K562 (cell line): ENCODE measurements at regions not wholly inside any gene's neighbourhood (a gene's known extent, or its start where the extent isn't known, plus 50 kb on each side); places are given as distances from the start of the nearest gene placed in this dataset.
A peak's percentile ranks its signal among the peaks of the same experiment; 100 is the strongest.
"Not testable (repeated sequence)": the region's sequence is repeated elsewhere in the genome, so short reads cannot be mapped to it uniquely, and the experiment has no call there.

Source experiments
- ATAC-seq: fragments of 200-7000 bp; cut with Tn5 transposase; 3 replicates; pipeline ENCODE4 v1.9.1; 2020; ENCODE audit warnings: moderate library complexity
- BruUV-seq: library from RNA; stranded (reverse); fragments of 400-500 nt; replicated peaks from 2 replicates; lab custom pipeline; 2021; lab: Mats Ljungman, UMichigan
- CTCF ChIA-PET: fragments of 300-600 bp; formaldehyde crosslinking; extraction: SDS; loops from one replicate; lab custom pipeline; 2021; ENCODE audit warnings: low intra/inter-chr PET ratio; lab: Yijun Ruan, JAX
- POLR2A ChIA-PET: fragments of 300-600, 350-650 bp; sonication (Branson Sonifier 250); formaldehyde crosslinking; extraction: SDS; loops from one replicate; lab custom pipeline; 2021; ENCODE audit warnings: antibody characterized with exemption, inconsistent platforms; lab: Yijun Ruan, JAX
- DNase-seq, 4 experiments: peaks; one replicate each; pipeline versions ENCODE4 v3.0.0 to v3.0.0-alpha.2; 2011 to 2018; ENCODE audit warnings: low spot score in 3 of 4, mixed read lengths in 3 of 4; ENCODE audit errors: extremely low read depth in 1 of 4
- FAIRE-seq: peaks from 2 replicates; lab custom pipeline; 2011; peaks lifted over from hg19 to GRCh38; lab: Jason Lieb, UNC
- H2AFZ ChIP-seq: 2 replicates; pipeline ENCODE4 v1.6.0; 2011; ENCODE audit warnings: low read depth, low read length, control low read depth, inconsistent platforms
- H3K27ac ChIP-seq: fragments of 200-600 bp; 3 replicates; pipeline ENCODE4 v1.8.0; 2011; ENCODE audit warnings: low read depth, mild to moderate bottlenecking, control low read depth, inconsistent platforms, low read length, moderate library complexity, mixed read lengths; ENCODE audit errors: extremely low read depth
- H3K27me3 ChIP-seq, 2 experiments: fragments of 300-600 bp in 1 of 2; 2 replicates in 1 of 2; 3 replicates in 1 of 2; pipeline versions ENCODE4 v1.6.0 to v1.8.0; 2011; ENCODE audit warnings: inconsistent platforms in 2 of 2, low read length in 2 of 2, mild to moderate bottlenecking in 1 of 2, mixed read lengths in 1 of 2, moderate library complexity in 1 of 2; ENCODE audit not compliant: control insufficient read depth in 2 of 2, insufficient read depth in 2 of 2
- H3K36me3 ChIP-seq: fragments of 300-600 bp; 3 replicates; pipeline ENCODE4 v1.8.0; 2011; ENCODE audit warnings: mild to moderate bottlenecking, low read length, inconsistent platforms; ENCODE audit not compliant: control insufficient read depth, insufficient read depth
- H3K4me1 ChIP-seq, 2 experiments: fragments of 200-600 bp in 1 of 2; replicated peaks in 1 of 2; 2 replicates in 1 of 2; 3 replicates in 1 of 2; pipeline versions ENCODE4 v1.5.1 to v1.8.0; 2011; ENCODE audit warnings: inconsistent platforms in 2 of 2, low read length in 2 of 2, mild to moderate bottlenecking in 1 of 2, mixed read lengths in 1 of 2, moderate library complexity in 1 of 2; ENCODE audit not compliant: control insufficient read depth in 2 of 2, insufficient read depth in 2 of 2
- H3K4me2 ChIP-seq: 2 replicates; pipeline ENCODE4 v1.6.1; 2011; ENCODE audit warnings: low read length, control low read depth, inconsistent platforms, mixed read lengths; ENCODE audit not compliant: insufficient read depth
- H3K4me3 ChIP-seq: fragments of 200-600 bp; sonication (generic), shearing (Covaris generic); 2 replicates; pipeline ENCODE4 v1.5.1; 2016; ENCODE audit warnings: control low read depth, inconsistent platforms
- H3K79me2 ChIP-seq: fragments of 200-600 bp; 3 replicates; pipeline ENCODE4 v1.8.0; 2011; ENCODE audit warnings: low read length, inconsistent platforms; ENCODE audit not compliant: control insufficient read depth, insufficient read depth
- H3K9ac ChIP-seq, 2 experiments: 2 replicates each; pipeline versions ENCODE4 v1.6.0 to v1.6.1; 2011; ENCODE audit warnings: low read depth in 2 of 2, low read length in 2 of 2, control low read depth in 1 of 2, inconsistent platforms in 1 of 2, mild to moderate bottlenecking in 1 of 2, mixed read lengths in 1 of 2; ENCODE audit not compliant: insufficient read depth in 1 of 2
- H3K9me1 ChIP-seq: one replicate; pipeline ENCODE4 v1.6.0; 2011; ENCODE audit warnings: inconsistent platforms, mild to moderate bottlenecking, low read length, moderate library complexity; ENCODE audit not compliant: control insufficient read depth, insufficient read depth
- H3K9me3 ChIP-seq: replicated peaks from 2 replicates; pipeline ENCODE4 v1.5.1; 2011; ENCODE audit warnings: low read depth, low read length, inconsistent platforms; ENCODE audit not compliant: control insufficient read depth, insufficient read depth
- H4K20me1 ChIP-seq: replicated peaks from 2 replicates; pipeline ENCODE4 v1.6.1; 2011; ENCODE audit warnings: low read length, inconsistent platforms, mixed read lengths; ENCODE audit not compliant: control insufficient read depth, insufficient read depth
- ARID1B ChIP-seq: fragments of 450-650 bp; IDR thresholded peaks from 2 replicates; pipeline ENCODE4 v1.6.1; 2016; ENCODE audit warnings: antibody characterized with exemption, mild to moderate bottlenecking, inconsistent platforms
- CBFA2T3 ChIP-seq: fragments of 450-650 bp; IDR thresholded peaks from 2 replicates; pipeline ENCODE4 v1.6.1; 2017
- CC2D1A ChIP-seq: fragments of 450-650 bp; IDR thresholded peaks from 2 replicates; pipeline ENCODE4 v1.6.1; 2017; ENCODE audit warnings: mild to moderate bottlenecking
- CTBP1 ChIP-seq: fragments of 450-650 bp; IDR thresholded peaks from 2 replicates; pipeline ENCODE4 v1.6.1; 2016; ENCODE audit warnings: borderline replicate concordance
- CXXC5 ChIP-seq: fragments of 250-450 bp; sonication (Bioruptor Pico); IDR thresholded peaks from 2 replicates; pipeline ENCODE4 v1.8.0; 2022; ENCODE audit warnings: inconsistent platforms, mild to moderate bottlenecking, moderate library complexity
- DPF2 ChIP-seq: fragments of 450-650 bp; IDR thresholded peaks from 2 replicates; pipeline ENCODE4 v1.6.1; 2016
- EP300 ChIP-seq: IDR thresholded peaks from 2 replicates; pipeline ENCODE4 v1.6.1; 2012; ENCODE audit warnings: low read length, improper control_type of control experiment
- ESRRA ChIP-seq: fragments of 450-650 bp; IDR thresholded peaks from 2 replicates; pipeline ENCODE4 v1.6.1; 2014; ENCODE audit warnings: low read depth, mild to moderate bottlenecking, moderate library complexity, borderline replicate concordance
- FOXM1 ChIP-seq, 2 experiments: fragments of 450-650 bp in 1 of 2; sonication (generic) in 1 of 2; formaldehyde crosslinking in 1 of 2; IDR thresholded peaks; 2 replicates each; pipeline versions ENCODE4 v1.6.1 to v1.9.0; 2017 to 2022; ENCODE audit warnings: low read depth in 2 of 2, mild to moderate bottlenecking in 2 of 2, missing genetic modification reagents in 1 of 2, moderate library complexity in 1 of 2
- KDM1A ChIP-seq, 2 experiments: fragments of 450-650 bp; IDR thresholded peaks; 2 replicates each; pipeline ENCODE4 v1.6.1; 2016; ENCODE audit warnings: mild to moderate bottlenecking in 2 of 2
- KLF16 ChIP-seq: IDR thresholded peaks from 2 replicates; pipeline ENCODE4 v1.6.1; 2016; ENCODE audit warnings: antibody characterized with exemption
- NCOA1 ChIP-seq: fragments of 450-650 bp; IDR thresholded peaks from 2 replicates; pipeline ENCODE4 v1.6.1; 2016; ENCODE audit warnings: low read depth
- NCOR1 ChIP-seq: fragments of 450-650 bp; IDR thresholded peaks from 2 replicates; pipeline ENCODE4 v1.6.1; 2016; ENCODE audit warnings: mild to moderate bottlenecking, moderate library complexity
- NFE2 ChIP-seq: IDR thresholded peaks from 2 replicates; pipeline ENCODE4 v1.6.1; 2014; ENCODE audit warnings: antibody characterized with exemption, low read depth
- NFIC ChIP-seq: fragments of 450-650 bp; IDR thresholded peaks from 2 replicates; pipeline ENCODE4 v1.6.1; 2017; ENCODE audit warnings: mild to moderate bottlenecking, inconsistent platforms
- NR2C1 ChIP-seq, 2 experiments: fragments of 450-650 bp; IDR thresholded peaks; 2 replicates each; pipeline ENCODE4 v1.6.1; 2017; ENCODE audit warnings: mild to moderate bottlenecking in 2 of 2, antibody characterized with exemption in 1 of 2, inconsistent platforms in 1 of 2, missing compliant biosample characterization in 1 of 2, missing genetic modification characterization in 1 of 2
- RCOR1 ChIP-seq, 2 experiments: IDR thresholded peaks; 2 replicates each; pipeline ENCODE4 v1.6.1; 2012; ENCODE audit warnings: low read depth in 2 of 2, low read length in 2 of 2, borderline replicate concordance in 1 of 2, improper control_type of control experiment in 1 of 2
- RNF2 ChIP-seq: sonication (generic); IDR thresholded peaks from 2 replicates; pipeline ENCODE4 v1.6.1; 2016
- SMAD4 ChIP-seq: fragments of 250-450 bp; sonication (Bioruptor Pico); conservative IDR thresholded peaks from 2 replicates; pipeline ENCODE4 v1.8.0; 2021; ENCODE audit warnings: inconsistent platforms, mild to moderate bottlenecking, moderate library complexity
- SMARCA4 ChIP-seq: fragments of 450-650 bp; IDR thresholded peaks from 2 replicates; pipeline ENCODE4 v1.6.1; 2016
- SMARCC2 ChIP-seq: fragments of 450-650 bp; IDR thresholded peaks from 2 replicates; pipeline ENCODE4 v1.6.1; 2017; ENCODE audit warnings: antibody characterized with exemption, moderate library complexity, mild to moderate bottlenecking, low read depth
- SMARCE1 ChIP-seq: fragments of 450-650 bp; IDR thresholded peaks from 2 replicates; pipeline ENCODE4 v1.7.1; 2016; ENCODE audit warnings: mild to moderate bottlenecking
- SOX6 ChIP-seq: fragments of 450-650 bp; IDR thresholded peaks from 2 replicates; pipeline ENCODE4 v1.6.1; 2014; ENCODE audit warnings: mild to moderate bottlenecking
- TAL1 ChIP-seq: fragments of 450-650 bp; IDR thresholded peaks from 2 replicates; pipeline ENCODE4 v1.6.1; 2016; ENCODE audit warnings: mild to moderate bottlenecking
- TCF3 ChIP-seq: sonication (generic); formaldehyde crosslinking; IDR thresholded peaks from 2 replicates; pipeline ENCODE4 v1.4.0; 2020; ENCODE audit warnings: mild to moderate bottlenecking, missing genetic modification reagents
- TRIM24 ChIP-seq, 2 experiments: fragments of 450-650 bp; IDR thresholded peaks; 2 replicates each; pipeline ENCODE4 v1.6.1; 2016
- TRIM28 ChIP-seq: fragments of 450-650 bp; IDR thresholded peaks from 2 replicates; pipeline ENCODE4 v1.6.1; 2017
- ZEB2 ChIP-seq: fragments of 450-650 bp; IDR thresholded peaks from 2 replicates; pipeline ENCODE4 v1.6.1; 2016
- WGBS: fragments of 100-300 bp; shearing (Covaris generic); methylation state at CpG from one replicate; pipeline ENCODE4 v1.1.6; 2016; ENCODE audit warnings: low coverage, mixed read lengths; ENCODE audit not compliant: insufficient coverage; ENCODE audit errors: missing lambda C conversion rate; 5-methylcytosine and 5-hydroxymethylcytosine counted together
- in situ Hi-C: fragments of 300-500 bp; cut with MboI; formaldehyde crosslinking; loops from 4 replicates; pipeline ENCODE4 v1.15.0; 2018; ENCODE audit warnings: inconsistent platforms, mixed read lengths
- intact Hi-C: fragments of 100-400 bp; cut with micrococcal nuclease; formaldehyde crosslinking; loops from 2 replicates; pipeline ENCODE4 v1.14.2; 2022
- TF ChIP-seq, protein P1 (sequence below): sonication (generic); IDR thresholded peaks from 2 replicates; pipeline ENCODE4 v1.6.1; 2016

DNA sequence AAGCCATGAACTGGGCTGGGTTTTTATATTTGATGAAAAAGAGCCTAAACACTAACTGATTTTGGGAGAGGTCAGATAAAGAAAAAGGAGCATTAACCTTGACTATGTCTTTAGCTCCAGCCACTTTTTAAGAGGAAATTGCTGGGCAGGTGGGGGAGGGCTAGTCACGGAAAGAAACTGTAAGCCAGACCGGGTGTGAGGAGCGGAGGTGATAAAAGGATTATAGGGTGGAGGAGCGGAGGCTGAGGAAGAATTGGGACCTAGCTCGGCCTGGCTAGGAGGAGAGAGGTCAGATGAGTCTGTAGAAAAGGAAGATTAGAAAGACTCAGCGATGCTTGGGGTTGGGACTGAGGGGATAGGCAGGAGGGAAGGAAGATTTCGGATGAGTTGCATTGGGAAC lies 117.5 kb upstream of the INTU start:
- CTCF ChIA-PET; H3K9me3 ChIP-seq; H3K9me1 ChIP-seq; H3K4me3 ChIP-seq; H3K4me1 ChIP-seq; H2AFZ ChIP-seq; H4K20me1 ChIP-seq; H3K27me3 ChIP-seq; intact Hi-C loops; FAIRE-seq; H3K4me2 ChIP-seq; in situ Hi-C loops; ATAC-seq; H3K36me3 ChIP-seq; H3K27ac ChIP-seq; H3K79me2 ChIP-seq; BruUV-seq; H3K9ac ChIP-seq; TF ChIP-seq FOXM1 (CRISPR knock-in tag; IDR thresholded peaks at IDR 0.05; ENCODE audit: low read depth); NR2C1 (tag; IDR thresholded peaks at IDR 0.05): not testable (repeated sequence)
- peak in 1 of 4 experiments; percentile 62 for DNase-seq
- POLR2A ChIA-PET = interaction anchor here (0.6 kb wide), 1 partner anchor 81 kb away, joined by 3 read pairs; no protein-coding TSS in a partner anchor
- WGBS = 0% methylated on average over 7 of the region's 7 CpGs
- TF ChIP-seq RNF2 (peak; percentile 22; the same call in 1 of the 2 replicates), NFIC (peak; percentile 48), ZEB2 (peak; percentile 76), CTBP1 (peak; percentile 85), CXXC5 (CRISPR knock-in tag) (0 out of 2 replicates have a peak, but pooled peaks have one; percentile 28), SMAD4 (CRISPR knock-in tag) (peak; percentile 31; the same call in 1 of the 2 replicates), NCOA1 (peak; percentile 29; the same call in 1 of the 2 replicates), KDM1A (IDR thresholded peaks at IDR 0.05) (peak; percentile 57 to 64; a peak in 3 of 4 replicates), CC2D1A (0 out of 2 replicates have a peak, but pooled peaks have one; percentile 27), RCOR1 (IDR thresholded peaks at IDR 0.05; ENCODE audit: borderline replicate concordance in 1 of 2, low read depth in 2 of 2, low read length in 2 of 2) (peak in 1 of 2 experiments; percentile 51; a peak in 1 of 4 replicates), TRIM28 (0 out of 2 replicates have a peak, but pooled peaks have one; percentile 18), ESRRA (peak; percentile 61), TAL1 (peak; percentile 67), NFE2 (0 out of 2 replicates have a peak, but pooled peaks have one; percentile 11), ARID1B (peak; percentile 89), SMARCA4 (peak; percentile 77), NCOR1 (peak; percentile 72), DPF2 (peak; percentile 84), KLF16 (peak; percentile 34; the same call in 1 of the 2 replicates), SMARCC2 (0 out of 2 replicates have a peak, but pooled peaks have one; percentile 27), TRIM24 (IDR thresholded peaks at IDR 0.05) (peak; percentile 40 to 45; a peak in 3 of 4 replicates), SMARCE1 (peak; percentile 82), SOX6 (0 out of 2 replicates have a peak, but pooled peaks have one; percentile 37), CBFA2T3 (peak; percentile 75), EP300 (peak; percentile 38; the same call in 1 of the 2 replicates), FOXM1 (IDR thresholded peaks at IDR 0.05; ENCODE audit: low read depth) (0 out of 2 replicates have a peak, but pooled peaks have one; percentile 28), NR2C1 (IDR thresholded peaks at IDR 0.05) (0 out of 2 replicates have a peak, but pooled peaks have one; percentile 13), TCF3 (CRISPR knock-in tag) (0 out of 2 replicates have a peak, but pooled peaks have one; percentile 17)
- TF ChIP-seq, protein P1, sequence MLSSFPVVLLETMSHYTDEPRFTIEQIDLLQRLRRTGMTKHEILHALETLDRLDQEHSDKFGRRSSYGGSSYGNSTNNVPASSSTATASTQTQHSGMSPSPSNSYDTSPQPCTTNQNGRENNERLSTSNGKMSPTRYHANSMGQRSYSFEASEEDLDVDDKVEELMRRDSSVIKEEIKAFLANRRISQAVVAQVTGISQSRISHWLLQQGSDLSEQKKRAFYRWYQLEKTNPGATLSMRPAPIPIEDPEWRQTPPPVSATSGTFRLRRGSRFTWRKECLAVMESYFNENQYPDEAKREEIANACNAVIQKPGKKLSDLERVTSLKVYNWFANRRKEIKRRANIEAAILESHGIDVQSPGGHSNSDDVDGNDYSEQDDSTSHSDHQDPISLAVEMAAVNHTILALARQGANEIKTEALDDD = peak; percentile 63; the same call in 1 of the 2 replicates
